ENCODE measurements at regions not wholly inside any gene's neighbourhood (a gene's known extent, or its start where the extent isn't known, plus 50 kb on each side); places are given as distances from the start of the nearest gene placed in this dataset.

GRCh38 chr7:12970626-12971025, 283.2 kb downstream of the ARL4A start:
- TF ChIP-seq TAF1 (IDR thresholded peaks at IDR 0.05; ENCODE audit: low read depth) (no peak), CREB1 (IDR thresholded peaks at IDR 0.05; ENCODE audit: low read depth) (no peak), CEBPB (IDR thresholded peaks at IDR 0.05) (no peak), TEAD4 (IDR thresholded peaks at IDR 0.05) (no peak), YY1 (IDR thresholded peaks at IDR 0.05; ENCODE audit: low read depth) (no peak), RAD21 (IDR thresholded peaks at IDR 0.05; ENCODE audit: low read depth) (no peak), ZBTB7A (IDR thresholded peaks at IDR 0.05; ENCODE audit: low read depth) (no peak), EGR1 (IDR thresholded peaks at IDR 0.05) (no peak), NFIC (IDR thresholded peaks at IDR 0.05) (no peak), TCF12 (IDR thresholded peaks at IDR 0.05; ENCODE audit: low read depth) (no peak)
- TF ChIP-seq, protein P1, sequence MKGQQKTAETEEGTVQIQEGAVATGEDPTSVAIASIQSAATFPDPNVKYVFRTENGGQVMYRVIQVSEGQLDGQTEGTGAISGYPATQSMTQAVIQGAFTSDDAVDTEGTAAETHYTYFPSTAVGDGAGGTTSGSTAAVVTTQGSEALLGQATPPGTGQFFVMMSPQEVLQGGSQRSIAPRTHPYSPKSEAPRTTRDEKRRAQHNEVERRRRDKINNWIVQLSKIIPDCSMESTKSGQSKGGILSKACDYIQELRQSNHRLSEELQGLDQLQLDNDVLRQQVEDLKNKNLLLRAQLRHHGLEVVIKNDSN (IDR thresholded peaks at IDR 0.05) = no peak
- TF ChIP-seq, protein P2, sequence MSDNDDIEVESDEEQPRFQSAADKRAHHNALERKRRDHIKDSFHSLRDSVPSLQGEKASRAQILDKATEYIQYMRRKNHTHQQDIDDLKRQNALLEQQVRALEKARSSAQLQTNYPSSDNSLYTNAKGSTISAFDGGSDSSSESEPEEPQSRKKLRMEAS (IDR thresholded peaks at IDR 0.05) = no peak

GRCh38 chr7:12974451-12975166, 287.2 kb downstream of the ARL4A start:
- TF ChIP-seq FOXM1 (IDR thresholded peaks at IDR 0.05; ENCODE audit: borderline replicate concordance, low read depth) (no peak), NFIC (IDR thresholded peaks at IDR 0.05) (no peak), ZBTB7A (IDR thresholded peaks at IDR 0.05; ENCODE audit: low read depth) (no peak), CEBPB (IDR thresholded peaks at IDR 0.05) (no peak), EGR1 (IDR thresholded peaks at IDR 0.05) (no peak), REST (IDR thresholded peaks at IDR 0.05; ENCODE audit: low read depth) (no peak), TAF1 (IDR thresholded peaks at IDR 0.05; ENCODE audit: low read depth) (no peak), RAD21 (IDR thresholded peaks at IDR 0.05; ENCODE audit: low read depth) (no peak), CREB1 (IDR thresholded peaks at IDR 0.05; ENCODE audit: low read depth) (no peak), TCF12 (IDR thresholded peaks at IDR 0.05; ENCODE audit: low read depth) (no peak), YY1 (IDR thresholded peaks at IDR 0.05; ENCODE audit: low read depth) (no peak), EP300 (IDR thresholded peaks at IDR 0.05; ENCODE audit: borderline replicate concordance) (no peak), TEAD4 (IDR thresholded peaks at IDR 0.05) (no peak)
- TF ChIP-seq, protein P1 (IDR thresholded peaks at IDR 0.05) = no peak
- TF ChIP-seq, protein P2 (IDR thresholded peaks at IDR 0.05) = no peak

- no peak for TF ChIP-seq YY1 (IDR thresholded peaks at IDR 0.05; ENCODE audit: low read depth)
- TF ChIP-seq TCF12 (IDR thresholded peaks at IDR 0.05; ENCODE audit: low read depth) = no peak
- no peak for TF ChIP-seq NFIC (IDR thresholded peaks at IDR 0.05)
- no peak for TF ChIP-seq REST (IDR thresholded peaks at IDR 0.05; ENCODE audit: low read depth)
- no peak for TF ChIP-seq TAF1 (IDR thresholded peaks at IDR 0.05; ENCODE audit: low read depth)
- TF ChIP-seq, protein P1 (IDR thresholded peaks at IDR 0.05) = no peak
- TF ChIP-seq CEBPB (IDR thresholded peaks at IDR 0.05) = no peak
- no peak for TF ChIP-seq EGR1 (IDR thresholded peaks at IDR 0.05)
- TF ChIP-seq FOXM1 (IDR thresholded peaks at IDR 0.05; ENCODE audit: borderline replicate concordance, low read depth) = no peak
- no peak for TF ChIP-seq ZBTB7A (IDR thresholded peaks at IDR 0.05; ENCODE audit: low read depth)
- no peak for TF ChIP-seq TEAD4 (IDR thresholded peaks at IDR 0.05)
- TF ChIP-seq EP300 (IDR thresholded peaks at IDR 0.05; ENCODE audit: borderline replicate concordance) = no peak
- TF ChIP-seq RAD21 (IDR thresholded peaks at IDR 0.05; ENCODE audit: low read depth) = no peak
- TF ChIP-seq, protein P2 (IDR thresholded peaks at IDR 0.05) = no peak
Measured at GRCh38 chr7:12975412-12975811, 288.0 kb downstream of the ARL4A start.

DNA sequence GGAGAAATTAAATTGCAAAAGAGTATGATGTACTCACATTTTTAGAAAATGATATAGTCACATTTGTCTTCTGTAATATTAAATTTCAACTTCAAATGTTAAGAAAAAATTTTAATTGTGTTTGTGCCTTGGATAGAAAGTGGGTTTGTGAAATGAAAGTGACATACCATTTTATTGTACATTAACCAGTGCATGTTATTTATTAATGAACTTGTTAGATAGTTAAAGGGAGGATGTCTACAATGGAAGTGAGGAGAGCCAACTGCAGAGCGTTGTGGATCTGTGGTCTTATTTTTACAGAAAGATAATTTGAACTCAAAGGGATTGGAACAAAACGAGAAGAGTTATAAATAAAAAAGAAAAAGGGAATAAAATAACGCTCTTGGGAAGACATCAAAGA, 291.7 kb downstream of the ARL4A start:
- TF ChIP-seq CREB1 (IDR thresholded peaks at IDR 0.05; ENCODE audit: low read depth) = no peak
- TF ChIP-seq RAD21 (IDR thresholded peaks at IDR 0.05; ENCODE audit: low read depth) = no peak
- TF ChIP-seq TAF1 (IDR thresholded peaks at IDR 0.05; ENCODE audit: low read depth) = no peak
- TF ChIP-seq, protein P2 (IDR thresholded peaks at IDR 0.05) = no peak
- no peak for TF ChIP-seq TCF12 (IDR thresholded peaks at IDR 0.05; ENCODE audit: low read depth)
- no peak for TF ChIP-seq EP300 (IDR thresholded peaks at IDR 0.05; ENCODE audit: borderline replicate concordance)
- TF ChIP-seq NFIC (IDR thresholded peaks at IDR 0.05) = no peak
- TF ChIP-seq YY1 (IDR thresholded peaks at IDR 0.05; ENCODE audit: low read depth) = no peak
- no peak for TF ChIP-seq FOXM1 (IDR thresholded peaks at IDR 0.05; ENCODE audit: borderline replicate concordance, low read depth)
- TF ChIP-seq ZBTB7A (IDR thresholded peaks at IDR 0.05; ENCODE audit: low read depth) = no peak
